Hematopoietic multipotent progenitor cell treated with erythropoietin and hydrocortisone succinate and interleukin-3 and kit ligand, for 8 days (in vitro differentiated cells): ENCODE measurements at regions not wholly inside any gene's neighbourhood (a gene's known extent, or its start where the extent isn't known, plus 50 kb on each side); places are given as distances from the start of the nearest gene placed in this dataset.

Experiments used
- DNase-seq: peaks from one replicate; pipeline ENCODE4 v3.0.0-alpha.2; 2015

DNA sequence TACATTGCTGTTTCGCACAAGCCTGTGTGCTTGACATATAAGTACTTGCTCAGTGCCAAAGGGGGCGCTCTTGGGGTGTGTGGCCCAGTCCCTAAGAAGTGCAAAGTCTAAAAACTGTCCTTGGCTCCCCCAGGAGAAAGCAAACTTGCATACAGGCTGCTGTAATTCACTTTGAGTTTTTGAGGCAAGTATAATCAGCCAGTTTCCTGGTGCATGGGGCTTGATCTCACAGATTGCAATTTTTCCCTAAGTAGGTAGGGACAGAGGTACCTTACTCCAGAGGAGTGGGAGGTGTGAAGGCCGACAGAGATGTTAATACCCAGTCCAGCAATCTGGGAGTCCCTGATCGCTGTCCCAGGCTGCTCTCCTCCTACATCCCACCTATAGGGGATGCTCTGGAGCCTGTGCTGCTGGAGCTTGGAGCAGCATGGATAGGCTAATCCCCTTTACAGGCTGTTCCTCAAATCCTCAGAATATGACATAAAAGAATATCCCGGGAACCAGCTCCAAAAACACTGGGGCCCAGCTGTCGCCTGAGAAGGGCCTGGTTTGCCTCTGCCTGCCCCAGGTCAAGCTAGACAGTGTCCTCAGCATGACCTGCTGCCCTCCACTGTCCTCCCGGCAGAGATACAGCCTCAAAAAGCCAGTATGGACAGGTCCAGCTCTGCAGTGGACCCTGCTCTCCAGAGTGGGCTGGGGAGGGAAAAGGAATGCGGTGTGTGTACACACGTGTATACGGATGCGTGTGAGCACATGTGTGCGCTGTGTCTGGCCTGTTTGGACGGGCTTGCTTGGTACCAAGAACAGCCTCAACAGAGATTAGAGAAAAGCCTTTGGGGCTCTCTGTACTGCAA, 136.5 kb upstream of the HAAO start:
- DNase-seq = peak; percentile 96

DNA sequence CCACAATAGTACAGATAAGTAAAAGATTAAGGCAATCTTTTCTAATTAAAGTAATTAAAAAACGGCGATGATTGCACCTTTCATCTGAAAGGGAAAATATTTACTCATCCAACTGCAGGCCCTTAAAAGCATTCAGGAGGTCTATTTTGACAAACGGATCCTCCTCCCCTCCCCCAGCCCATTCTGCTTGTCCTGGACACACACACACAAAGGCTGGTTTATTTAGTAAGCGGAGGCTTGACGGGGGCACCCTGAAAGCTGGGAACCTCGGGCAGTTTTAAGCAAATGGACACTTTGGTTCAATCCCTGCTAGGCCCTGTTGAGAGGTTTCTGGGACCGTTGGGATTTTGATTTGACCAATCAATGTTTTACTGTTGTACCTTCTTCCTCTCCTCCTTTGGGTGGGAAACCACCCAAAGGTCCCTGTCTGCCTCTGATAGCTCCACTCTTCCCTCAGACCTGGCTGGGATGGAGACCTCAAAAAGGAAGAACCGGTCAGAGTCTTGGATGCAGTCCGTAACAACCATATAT, 135.8 kb upstream of the HAAO start:
- DNase-seq = no peak

DNA sequence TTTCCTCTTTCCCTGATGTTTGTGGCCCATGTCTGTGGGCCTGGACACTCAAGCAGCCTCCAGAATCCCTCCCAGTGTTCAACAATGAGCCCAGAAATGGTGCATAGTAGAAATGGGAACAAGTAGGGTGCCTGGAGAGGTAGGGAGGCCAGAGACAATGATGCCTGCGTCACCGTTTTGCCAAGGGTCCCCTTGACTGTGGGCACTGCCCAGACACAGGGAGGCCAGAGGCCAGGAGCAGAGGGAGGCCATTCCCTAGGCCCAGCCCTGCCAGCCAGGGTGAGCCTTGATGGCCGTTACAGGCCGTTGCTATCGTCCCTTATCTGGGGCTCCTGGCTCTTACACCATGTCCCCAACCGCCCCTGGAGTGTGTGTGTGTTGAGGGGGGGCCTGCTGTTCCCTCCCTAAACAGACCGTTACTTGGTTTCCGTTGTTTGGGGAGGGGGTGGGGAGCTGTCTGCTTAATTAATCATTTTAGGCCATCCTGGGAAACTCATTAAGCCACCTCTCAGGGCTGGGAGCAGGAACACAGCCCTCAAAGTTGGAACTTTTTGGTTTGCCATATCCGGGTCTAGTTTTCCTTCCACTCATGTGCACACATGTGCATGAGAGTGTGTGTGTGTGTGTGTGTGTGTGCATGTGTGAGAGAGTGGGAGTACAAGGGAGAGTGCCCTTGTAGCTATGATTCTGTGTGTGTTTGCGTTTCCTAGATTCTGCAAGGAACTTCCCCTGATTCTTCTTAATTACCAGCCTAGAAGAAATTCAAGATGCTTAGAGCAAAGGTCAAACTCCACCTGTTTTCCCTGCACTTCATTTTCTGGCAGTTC, 135.2 kb upstream of the HAAO start:
- peak; percentile 99 for DNase-seq

DNA sequence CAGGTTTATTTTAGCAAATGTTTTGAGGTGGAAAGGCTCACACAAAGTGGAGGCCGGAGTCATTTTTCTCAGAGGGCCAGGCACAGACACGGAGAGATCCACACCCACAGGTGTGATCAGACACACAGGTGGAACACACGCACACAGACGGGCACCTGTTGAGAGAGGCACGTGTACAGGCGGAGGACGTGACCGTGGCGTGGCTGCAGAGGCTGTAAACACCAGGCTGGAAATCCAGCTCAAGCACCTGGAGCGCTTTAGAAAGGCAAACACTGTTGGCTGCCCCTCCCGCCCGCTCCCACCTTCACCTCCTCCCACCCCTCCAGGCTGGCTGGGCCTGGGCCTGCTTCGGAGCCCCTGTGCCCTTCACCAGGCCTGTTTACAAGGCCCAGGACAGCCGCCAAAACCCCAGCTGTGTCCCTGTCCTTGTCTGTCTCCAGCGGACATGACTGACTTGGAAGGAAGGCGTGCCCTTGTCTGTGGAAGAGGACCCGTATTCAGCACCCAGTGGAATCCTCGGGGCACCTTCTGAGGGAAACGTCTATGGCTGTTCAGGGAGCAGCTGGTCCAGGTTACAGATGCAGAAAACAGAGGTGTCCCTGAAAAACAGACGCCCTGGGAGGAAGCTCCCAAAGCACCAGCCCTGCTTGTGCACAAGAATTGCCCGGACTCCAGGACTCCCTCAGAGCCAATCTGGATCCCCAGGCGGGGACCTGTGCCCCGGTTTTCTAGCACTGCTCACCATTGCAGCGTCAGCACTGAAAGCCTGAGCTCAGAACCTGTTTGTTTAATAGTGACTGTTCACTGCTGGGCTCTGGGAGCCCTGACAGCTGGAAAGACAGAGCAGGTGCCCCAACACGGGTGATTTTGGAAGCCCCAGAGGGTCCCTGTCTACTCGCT, 134.3 kb upstream of the HAAO start:
- peak; percentile 33 for DNase-seq

DNA sequence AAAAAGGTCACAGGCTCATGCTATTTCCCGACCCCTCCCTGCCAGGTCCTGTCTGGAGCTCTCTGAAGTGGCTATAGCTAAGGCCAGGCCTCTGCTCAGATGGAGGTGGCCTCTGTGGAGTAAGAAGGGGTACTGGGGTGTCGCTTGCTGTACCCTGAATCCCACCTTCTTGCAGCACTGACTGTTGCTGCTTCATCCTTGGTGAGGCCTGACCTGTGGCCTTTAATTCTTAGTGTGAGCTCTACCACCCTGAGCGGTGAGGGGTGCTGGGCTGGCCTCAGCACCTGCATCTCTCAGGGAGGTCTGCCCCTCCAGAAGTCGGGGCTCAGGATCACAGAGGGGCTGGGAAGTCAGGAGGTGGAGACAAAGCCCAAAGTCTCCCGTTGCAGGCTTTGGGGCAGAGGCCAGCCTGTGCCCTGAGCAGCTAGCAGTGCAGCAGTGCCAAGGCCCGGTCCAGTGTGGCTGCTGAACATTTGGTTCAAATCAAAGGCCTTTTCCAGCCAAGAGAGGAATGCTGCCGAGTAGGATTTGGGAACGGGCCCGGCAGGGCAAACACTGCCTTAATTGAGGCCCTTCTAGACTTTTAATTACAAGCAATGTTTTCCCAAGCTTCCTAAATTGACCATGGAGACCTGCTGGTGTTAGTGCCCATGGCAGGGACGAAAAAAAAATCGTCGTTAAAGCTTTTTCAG, 133.5 kb upstream of the HAAO start:
- peak; percentile 28 for DNase-seq

DNA sequence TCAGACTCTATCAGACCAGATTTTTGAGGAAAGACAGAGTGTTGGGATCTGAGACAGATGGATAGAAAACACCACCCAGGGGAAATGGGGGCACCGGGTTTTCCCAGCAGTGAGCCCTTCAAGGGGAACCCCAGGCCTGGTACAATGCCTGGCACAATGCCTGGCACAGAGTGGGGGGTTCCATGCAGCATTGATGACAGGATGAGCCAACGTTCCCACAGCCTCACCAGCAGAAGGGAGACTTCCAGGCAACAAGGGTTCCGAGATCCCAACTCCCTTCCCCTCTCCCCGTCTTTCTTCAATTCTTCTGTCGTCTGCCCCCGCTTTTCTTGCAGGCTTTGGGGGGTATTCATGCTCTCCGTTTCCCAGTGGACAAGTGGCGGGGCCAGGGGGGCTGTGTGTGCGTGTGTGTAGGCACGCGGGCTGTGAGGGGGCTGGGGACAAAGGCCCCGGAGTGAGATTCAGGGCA, 132.1 kb upstream of the HAAO start:
- peak; percentile 64 for DNase-seq

DNA sequence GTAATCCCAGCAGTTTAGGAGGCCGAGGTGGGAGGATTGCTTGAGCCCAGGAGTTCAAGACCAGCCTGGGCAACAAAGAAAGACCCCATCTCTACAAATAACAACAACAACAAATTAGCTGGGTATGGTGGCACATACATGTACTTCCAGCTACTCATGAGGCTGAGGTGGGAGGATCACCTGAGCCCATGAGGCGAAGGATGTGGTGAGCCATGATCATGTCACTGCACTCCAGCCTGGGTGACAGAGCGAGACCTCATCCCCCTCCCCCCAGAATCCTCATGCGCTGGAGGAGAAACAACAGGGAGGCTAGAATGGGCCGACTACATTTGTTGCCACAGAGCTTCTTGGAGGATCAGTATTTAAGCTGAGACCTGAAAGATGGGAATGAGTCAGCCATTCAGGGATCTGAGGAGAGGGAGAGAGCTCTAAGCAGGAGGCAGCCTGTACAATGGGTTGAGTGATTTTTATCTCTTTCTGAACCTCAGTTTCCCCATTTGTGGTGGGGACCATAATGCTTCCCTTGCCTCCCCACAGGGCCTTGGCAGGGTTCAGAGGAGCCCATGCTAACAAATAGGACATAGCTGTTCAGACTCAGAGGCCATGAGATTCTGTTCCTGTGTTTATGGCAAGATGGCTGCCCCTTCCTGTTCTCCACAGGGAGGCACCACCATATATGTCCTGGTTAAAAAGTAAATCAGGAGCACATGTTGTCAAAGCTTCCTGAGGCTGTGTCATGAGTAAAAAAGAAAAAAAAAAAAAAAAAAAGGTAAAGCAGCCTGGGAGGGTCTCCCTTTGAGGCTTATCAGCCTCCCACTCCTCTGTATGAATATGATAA, 131.4 kb upstream of the HAAO start:
- DNase-seq = peak; percentile 16

DNA sequence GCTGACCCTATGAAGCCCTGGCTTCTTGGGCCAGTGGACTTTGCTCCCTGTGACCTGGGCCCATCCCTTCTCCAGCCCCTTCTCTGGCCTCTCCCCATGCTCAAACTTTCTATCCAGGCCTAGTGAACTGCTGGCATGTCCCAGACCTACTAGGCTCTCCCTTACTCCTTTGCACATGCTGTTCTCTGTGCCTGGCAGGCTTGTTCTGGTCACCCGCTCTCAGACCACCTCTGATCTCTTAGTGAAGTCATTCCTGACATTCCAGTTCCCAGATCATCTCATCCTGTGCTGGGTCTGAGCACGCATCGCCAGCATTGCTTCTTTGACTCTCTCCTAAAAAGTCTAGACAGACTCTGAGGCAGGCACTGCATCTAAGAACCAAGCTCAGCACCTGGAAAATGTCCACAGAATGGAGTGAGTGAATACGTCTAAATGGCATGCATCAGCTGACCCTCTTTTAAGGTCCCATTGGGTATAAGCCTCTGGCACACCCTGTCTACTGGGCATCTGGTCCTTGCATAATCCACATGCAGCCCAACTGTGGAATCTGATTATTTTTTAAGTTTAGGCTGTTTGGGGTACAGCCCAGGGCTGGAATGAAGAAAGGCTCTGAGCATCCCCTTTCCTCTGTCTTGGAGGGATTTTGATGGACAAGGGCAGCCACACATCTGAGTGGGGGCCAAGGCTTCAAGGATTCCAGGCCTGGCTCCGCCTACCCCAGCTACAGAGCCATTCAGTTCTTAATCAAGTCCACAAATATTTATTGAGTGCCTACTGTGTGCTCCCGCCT, 130.6 kb upstream of the HAAO start:
- peak; percentile 49 for DNase-seq

DNA sequence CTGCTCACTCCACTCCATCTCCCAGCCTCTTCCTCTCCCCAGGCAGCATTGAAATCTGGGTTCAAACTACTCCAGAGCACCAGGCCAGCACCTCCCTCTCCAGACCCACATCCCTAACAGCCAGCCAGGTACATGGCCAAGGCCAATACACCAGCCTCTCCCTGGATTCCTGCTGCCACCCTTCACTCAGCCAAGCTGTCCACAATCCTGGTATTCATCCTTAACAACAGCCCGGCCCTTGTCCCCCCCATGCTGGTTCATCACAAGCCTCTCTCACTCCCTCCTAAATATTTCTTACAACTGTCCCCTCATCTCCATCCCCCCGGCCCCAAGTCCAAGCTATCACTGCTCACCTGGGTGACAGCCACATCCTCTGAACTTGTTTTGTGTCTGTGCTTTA, 129.9 kb upstream of the HAAO start:
- DNase-seq = no peak

DNA sequence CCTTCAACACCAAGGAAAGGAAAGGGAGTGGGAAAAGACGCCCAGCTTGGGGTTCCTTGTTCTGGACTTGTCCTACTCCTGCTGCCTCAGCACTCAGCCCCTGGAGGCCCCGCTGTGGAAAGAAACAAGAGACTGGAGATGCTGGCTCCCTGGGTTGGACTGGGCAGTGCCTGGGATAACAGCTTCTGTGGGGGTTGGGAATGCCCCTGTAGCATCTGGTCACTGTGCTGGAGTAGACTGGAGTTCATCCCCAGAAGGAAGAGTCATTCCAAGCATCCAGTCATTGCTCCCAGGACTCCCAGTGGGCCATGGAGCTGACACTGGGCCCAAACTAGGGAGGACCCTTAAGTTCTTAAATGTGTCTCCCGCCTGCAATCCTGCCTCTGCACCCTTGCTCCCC, 129.3 kb upstream of the HAAO start:
- DNase-seq = peak; percentile 6

DNA sequence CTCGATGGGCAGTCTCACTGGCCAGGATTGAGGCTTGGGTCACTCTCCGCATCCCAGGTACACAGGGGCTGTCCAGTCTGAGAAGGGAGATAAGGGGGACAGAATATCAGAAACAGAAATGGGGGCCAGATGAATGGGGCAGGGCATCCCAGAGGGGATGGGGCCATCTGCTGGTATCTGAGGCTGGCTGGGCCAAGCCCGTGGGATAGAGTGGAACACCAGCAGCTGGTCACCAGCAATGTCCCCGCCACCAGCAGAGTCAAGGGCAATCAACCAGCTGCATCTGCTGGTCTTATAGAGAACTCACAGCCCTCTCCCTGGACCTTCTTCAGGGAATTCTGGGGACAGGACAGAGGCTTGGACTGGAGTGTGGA, 128.8 kb upstream of the HAAO start:
- DNase-seq = peak; percentile 56

DNA sequence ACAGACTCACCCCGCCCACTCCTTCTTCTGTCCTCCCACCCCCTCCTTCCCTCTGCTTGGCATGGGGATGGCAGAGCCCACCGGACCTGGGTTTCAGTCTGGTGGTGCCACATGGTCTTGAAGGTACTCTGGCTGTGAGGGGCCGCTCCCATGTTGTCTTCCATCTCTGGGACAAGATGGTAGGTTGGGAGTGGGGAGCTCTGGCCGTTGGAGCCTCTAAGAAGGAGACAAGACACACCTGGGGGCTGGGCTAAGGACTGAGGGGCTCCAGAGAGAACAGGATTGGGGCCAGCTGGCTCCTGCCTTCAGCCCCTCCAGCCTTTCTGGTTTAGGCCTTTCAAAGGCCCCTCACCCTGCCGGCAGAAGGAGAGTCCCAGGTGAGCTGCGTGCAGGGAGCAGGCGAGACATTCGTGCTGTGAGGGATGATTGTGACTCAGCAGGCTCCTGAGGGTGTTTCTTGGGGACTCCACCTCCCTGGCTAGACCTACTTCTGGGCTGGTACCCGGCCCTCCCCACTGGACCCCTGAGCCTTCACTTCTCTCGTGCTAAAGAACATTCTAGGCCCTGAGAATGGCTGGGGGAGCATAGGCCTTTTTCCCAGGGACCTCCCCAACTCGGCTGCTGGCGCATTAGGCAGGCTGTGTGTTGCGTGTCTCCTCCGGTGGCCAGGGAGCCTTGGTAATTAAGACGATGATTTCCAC, 128.2 kb upstream of the HAAO start:
- DNase-seq = no peak

DNA sequence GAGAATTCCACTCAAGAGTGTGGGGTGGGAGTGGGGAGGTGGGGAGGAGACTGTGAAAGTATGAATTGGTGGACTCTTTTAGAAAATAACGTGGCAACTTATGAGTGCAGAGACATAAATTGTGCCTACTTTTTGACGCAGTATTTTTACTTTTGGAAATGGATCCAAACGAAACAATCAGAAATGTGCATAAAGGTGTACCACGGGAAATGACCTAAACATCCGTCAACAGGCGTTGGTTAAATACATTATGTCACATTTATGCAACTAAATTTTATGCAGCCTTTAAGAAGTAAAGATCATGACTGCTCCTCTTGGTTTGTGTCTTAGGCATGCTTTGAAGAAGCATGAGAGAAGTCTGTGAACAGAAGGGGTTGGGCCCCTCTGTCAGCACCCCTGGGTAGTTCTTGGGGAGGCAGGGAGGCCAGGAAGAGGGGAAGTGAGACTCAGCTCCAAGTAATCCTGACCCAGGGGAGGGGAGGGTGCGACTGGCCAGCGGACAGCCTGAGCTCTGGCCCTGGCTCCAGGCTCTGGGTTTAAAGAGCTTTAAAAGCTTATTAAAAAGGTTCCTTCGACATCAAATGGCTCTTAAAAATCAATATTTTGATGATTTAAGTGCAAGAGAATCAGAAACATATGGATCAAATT, 126.4 kb upstream of the HAAO start:
- no peak for DNase-seq

DNA sequence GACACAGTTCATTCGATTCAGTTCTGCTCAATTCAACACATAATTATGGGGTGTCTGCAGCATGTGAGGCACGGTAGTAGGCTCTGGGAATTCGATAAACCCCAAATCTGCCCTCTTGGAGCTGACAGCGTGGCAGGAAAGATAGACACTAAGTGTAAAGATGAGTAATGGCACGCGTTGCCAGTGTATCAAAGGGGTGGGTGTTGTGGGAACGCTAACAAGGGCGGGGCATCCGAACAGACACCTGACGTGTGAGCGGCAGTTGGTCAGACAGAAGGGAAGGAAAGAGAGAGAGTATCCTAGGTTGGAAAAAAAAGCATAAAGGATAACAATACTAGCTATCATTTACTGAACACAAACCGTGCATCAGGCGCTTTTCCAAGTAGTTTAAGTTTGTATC, 125.7 kb upstream of the HAAO start:
- DNase-seq = peak; percentile 89

DNA sequence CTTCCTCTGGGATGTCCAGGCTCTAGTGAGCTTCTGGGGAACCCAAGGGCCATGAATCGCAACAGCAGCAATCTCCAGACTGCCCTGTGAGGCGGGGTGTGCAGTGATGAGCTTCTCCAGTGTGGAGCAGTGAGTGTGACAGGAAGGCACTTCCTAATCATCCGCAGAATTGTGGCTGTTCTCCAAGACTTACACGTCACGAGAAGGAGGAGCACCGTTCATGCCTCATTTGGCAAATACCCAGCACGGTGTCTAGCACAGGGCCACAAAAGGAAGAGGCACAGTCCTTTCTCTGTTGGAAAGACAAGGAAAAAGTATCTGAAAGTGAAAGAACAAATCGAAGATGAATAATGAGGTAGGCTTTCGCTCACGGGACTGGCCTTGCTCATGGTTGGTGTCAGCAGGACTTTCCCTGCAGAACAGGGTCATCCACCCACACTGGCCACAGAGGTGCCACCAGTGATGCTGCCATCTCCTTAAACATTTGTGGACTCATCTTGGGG, 125.1 kb upstream of the HAAO start:
- DNase-seq = peak; percentile 94

DNA sequence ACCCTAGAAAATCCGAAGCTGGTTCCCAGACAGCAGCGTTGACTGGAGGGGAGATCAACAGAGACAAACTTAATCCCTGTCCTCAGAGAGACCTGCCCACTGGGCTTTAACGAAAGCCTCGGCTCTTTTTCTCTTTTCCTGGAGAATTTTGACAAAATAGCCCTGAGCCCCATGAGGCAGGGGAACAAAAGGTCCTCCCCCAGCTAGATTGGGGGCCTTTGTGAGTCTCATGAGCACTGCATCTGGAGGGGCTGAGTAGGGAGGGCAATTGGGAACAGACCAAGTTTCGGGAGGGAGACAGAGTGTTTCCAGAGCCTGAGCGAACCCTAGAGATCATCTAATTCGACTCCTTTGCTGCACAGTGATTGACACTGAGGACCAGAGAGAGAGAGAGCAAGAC, 123.9 kb upstream of the HAAO start:
- no peak for DNase-seq

DNA sequence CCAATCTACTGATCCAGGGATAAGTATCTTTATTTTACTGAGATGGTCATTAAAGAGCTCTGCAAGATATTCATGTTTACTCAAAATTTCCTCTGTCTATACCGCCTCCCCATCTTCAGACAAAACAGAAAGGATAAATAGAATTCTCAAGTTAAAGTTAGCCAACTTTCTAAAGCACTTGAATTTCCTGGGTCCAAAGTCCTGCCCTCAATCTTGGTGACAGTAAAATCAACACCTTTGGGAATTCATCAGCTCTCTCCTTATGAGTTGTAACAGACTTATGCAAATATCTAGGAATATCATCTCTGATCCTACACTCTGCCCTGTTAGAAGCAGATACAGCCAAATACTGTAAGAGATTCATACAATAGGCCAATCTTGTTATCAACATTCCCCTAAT, 122.5 kb upstream of the HAAO start:
- no peak for DNase-seq

DNA sequence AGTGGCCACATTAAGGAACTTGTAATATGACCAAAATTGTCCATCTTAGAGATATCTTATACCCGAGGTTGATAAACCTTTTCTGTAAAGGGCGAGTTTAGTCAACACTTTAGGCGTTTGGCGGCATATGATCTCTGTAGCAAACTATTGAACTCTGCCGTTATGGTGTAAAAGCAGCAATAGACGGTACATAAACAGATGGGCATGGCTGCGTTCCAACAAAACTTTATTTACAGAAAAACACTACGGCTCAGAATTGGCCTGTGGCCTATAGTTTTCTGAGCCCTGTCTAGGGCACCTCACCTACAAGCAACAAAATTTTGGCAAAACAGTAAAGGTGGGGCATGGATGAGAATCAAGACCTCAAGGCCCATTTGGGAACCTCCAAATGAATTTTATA, 121.9 kb upstream of the HAAO start:
- DNase-seq = no peak
